ENCODE measurements at regions not wholly inside any gene's neighbourhood (a gene's known extent, or its start where the extent isn't known, plus 50 kb on each side); places are given as distances from the start of the nearest gene placed in this dataset.
"Not testable (repeated sequence)": the region's sequence is repeated elsewhere in the genome, so short reads cannot be mapped to it uniquely, and the experiment has no call there.

DNA sequence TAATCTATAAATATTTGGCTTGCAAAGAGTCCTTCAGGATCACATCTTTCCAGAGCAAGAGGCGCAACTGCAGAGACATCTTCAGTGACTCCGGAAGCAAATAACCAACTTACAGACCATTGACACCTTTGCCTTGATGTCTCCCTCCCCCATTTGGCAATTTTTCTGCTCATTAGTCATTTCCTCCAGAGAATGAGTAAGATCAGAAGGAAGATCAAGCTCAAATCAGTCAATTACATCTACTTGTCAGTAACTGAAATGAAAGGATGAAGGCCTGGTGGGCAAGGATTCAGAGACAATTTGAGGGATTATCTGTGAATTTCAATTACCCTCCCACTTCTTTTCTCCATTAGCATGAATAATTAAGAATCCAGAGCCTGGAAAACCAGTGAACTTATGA lies 665.6 kb upstream of the CPEB2 start:
- DNase-seq: no peak

DNA sequence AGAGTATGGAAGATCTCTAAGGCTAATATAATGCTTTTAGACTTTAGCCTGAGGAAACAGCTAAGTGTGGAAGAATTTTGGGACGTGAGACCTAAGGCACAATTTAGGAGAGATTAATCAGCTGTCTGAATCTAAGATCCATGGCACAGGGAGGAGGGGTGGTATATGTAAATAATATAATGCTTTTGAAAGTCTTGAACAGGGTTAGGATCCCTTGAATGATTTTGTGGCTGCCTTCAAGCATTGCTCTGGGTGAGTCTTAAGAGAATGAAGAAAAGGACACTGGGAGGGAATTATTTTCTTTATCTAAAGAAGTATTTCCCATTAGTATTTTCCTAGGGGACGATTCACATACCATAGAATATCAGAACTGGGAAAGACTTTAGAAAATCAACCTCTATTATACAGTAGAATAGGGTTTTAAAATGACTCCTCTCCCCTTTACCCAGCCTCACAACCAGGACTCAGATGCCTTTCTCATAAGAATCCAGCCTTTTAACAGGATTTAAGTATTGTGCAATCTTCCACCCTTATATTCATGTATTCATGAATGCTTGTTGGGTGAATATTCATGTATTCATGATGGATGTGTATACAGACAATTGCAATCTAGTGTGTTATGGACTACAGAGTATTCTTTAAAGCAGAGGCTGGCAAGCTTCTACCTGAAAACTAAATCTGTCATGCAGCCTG lies 664.2 kb upstream of the CPEB2 start:
- DNase-seq: no peak

DNA sequence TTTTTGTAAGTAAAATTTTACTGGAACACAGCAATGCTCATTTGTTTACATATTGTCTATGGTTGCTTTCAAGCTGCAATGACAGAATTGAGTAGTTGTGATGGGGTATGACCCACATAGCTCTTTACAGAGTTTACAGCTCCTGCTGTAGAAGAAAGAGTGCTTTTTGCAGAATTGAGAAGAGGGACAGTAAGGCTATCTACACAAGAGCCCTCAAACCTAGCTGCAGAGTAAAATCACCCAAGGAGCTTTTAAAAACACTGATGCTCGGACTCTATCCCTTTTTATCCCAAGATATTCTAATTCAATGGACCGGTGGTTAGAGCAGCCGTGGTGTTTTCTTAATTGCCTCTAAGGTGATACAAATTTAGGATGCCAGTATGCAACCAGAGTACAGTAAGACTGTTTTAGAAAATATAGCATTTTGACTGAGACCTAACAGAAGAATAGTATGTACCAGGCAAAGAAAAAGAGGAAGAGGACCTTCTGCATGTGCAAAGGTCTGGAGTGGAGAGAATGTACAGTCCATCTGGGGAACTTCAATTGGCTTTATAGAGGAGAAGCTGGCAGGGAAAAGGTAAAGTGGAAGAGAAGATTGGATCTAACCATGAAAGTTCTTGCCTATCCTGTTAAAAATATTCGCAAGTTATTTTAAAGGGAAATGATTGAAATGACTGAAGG lies 663.6 kb upstream of the CPEB2 start:
- DNase-seq: no peak

- DNase-seq: no peak
These were observed 662.6 kb upstream of the CPEB2 start for GRCh38 chr4:14339715-14340114.

- no peak for DNase-seq
These were observed 662.0 kb upstream of the CPEB2 start for GRCh38 chr4:14340321-14340720.

GRCh38 chr4:14343961-14344360 lies 658.3 kb upstream of the CPEB2 start:
- DNase-seq: no peak

DNA sequence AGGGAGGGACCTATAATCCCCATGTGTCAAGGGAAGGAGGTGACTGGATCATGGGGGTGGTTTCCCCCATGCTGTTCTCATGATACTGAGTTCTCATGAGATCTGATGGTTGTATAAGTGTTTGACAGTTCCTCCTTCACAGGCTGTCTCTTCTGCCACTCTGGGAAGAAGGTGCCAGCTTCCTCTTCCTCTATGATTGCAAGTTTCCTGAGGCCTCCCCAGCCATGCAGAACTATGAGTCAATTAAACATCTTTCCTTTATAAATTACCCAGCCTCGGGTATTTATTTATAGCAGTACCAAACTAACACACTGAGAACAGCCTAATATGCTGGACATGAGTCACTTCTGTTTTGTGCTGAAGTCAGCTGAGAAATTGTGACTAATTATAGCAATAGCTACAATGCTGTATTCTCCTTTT lies 656.9 kb upstream of the CPEB2 start:
- DNase-seq: no peak

DNA sequence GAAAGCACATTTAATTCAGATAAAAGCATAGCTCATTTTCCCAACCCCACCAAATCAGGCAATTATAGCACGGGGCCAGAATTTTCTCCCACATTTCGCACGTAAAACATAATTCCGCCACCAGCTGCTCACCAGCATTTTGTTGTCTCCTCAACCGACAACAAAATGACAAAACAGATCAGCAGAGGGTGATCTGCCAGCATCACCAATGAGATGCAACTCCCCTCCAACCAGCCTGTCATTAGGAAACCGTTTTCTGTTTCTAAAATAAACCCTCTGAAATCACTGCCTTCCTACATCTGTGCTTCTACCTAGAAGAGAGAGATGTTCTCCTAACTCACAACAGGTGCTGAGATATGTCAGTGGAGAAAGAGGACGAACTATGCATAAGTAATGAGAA lies 654.8 kb upstream of the CPEB2 start:
- DNase-seq: no peak

GRCh38 chr4:14348506-14348905 lies 653.8 kb upstream of the CPEB2 start:
- no peak for DNase-seq

DNA sequence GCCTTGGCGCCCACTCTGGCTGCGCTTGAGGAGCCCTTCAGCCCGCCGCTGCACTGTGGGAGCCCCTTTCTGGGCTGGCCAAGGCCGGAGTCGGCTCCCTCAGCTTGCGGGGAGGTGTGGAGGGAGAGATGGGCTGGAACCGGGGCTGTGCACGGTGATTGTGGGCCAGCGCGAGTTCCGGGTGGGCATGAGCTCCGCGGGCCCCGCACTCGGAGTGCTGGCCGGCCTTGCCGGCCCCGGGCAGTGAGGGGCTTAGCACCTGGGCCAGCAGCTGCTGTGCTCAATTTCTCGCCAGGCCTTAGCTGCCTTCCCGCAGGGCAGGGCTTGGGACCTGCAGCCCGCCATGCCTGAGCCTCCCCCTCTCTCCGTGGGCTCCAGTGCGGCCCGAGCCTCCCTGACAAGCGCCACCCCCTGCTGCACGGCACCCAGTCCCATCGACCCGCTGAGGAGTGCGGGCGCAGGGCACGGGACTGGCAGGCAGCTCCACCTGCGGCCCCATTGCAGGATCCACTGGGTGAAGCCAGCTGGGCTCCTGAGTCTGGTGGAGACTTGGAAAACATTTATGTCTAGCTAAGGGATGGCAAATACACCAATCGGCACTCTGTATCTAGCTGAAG lies 643.6 kb upstream of the CPEB2 start:
- DNase-seq: not testable (repeated sequence)

DNA sequence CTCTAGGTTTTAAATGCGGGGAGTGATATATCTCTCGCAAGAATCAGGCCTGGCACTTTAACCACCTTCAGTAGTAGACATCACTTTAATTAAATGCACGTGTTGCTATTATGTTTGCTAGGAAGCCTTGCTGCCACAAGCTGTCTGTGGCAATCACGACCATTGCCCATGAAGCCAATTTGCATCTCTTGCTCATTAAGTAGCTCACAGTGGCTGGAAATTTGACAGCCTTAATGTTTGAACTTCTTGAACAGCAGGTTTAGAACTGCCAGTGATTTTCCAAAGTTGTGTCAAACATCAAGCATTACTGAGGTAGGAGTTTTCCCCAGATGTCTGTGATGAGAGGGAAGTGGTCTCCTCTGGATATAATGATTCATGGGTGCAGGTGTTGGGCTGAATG lies 642.3 kb upstream of the CPEB2 start:
- no peak for DNase-seq

DNA sequence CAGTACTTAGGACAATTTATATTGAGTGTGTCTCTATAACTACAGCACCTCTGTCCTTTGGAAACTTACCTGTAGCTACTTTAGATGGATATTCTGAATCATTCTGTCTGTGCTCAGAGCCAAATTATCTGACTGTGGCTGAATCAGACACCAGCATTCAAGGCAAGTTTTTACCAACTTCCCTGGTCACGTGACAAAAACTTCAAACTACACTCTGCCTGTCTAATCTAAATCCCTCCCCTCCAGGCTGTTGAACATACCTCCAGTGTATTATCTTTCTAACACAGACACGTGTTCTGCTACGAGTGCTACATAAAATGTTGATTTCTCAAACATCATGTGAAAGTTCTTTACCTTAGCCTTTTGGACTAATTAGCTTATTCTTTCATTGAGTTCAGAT lies 641.2 kb upstream of the CPEB2 start:
- no peak for DNase-seq

DNA sequence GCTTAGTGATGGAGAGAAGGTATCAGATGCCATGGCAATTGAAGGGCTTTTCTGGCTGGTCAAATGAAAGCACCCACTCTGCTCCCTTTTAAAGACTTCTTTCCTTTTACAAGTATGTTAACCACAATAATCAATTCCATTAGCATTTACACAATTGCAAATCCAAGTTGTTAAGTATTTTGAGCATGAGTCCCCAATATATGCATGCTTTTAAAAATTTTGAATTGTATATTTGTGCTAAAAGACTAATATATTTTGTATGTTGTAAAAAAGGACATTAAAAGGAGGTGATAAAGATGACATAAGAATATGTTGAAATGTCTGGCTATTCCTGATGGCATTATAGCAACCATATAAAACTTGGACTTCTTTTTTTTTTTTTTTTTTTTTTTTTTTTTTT lies 639.9 kb upstream of the CPEB2 start:
- no peak for DNase-seq

DNA sequence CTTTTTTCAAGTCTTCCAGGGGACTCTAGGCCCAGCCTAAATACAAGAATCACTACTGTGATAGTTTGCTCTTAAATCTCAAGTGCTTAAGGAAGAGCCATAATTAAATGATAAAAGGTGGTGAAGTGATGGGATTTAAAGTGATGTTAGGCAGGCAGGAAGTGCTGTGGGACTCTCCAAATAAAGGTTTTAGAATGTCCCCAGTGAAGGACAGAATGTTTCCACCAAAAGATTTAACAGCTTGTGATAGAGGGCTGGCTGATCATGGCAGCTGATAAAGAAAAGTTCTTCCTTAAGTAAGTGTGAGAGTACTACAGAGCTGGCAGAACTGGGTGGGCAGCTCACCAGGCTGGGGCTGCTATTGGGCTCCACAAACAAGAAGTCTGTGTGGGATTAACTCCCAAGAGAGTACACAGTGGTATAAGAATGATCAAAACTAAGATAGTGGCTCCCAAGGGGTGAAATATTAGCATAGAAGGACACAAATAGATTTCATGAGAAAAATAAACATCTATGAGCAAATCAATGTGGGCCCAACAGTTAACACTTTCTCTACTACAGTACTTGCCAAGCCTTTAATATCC lies 637.2 kb upstream of the CPEB2 start:
- no peak for DNase-seq

DNA sequence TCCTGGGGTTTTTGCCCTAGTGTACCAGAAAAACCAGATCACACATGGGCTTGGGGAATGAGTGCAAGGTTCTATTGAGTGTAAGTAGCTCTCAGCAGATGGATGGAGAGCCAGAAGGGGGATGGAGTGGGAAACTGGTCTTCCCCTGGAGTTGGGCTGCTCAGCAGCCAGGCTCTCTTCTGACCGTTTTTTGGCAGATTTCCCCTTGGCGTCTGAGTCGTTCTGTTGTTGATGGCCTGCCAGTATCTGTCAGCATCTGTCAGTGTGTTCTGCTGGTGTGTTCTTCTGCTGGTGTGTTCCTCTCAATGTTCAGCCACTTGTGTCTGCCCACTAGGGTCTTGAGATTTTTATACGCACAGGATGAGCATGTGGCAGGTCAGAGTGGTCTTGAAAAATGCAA lies 633.9 kb upstream of the CPEB2 start:
- DNase-seq: no peak

GRCh38 chr4:14371131-14371530 lies 631.1 kb upstream of the CPEB2 start:
- DNase-seq: no peak

GRCh38 chr4:14375816-14376215 lies 626.5 kb upstream of the CPEB2 start:
- no peak for DNase-seq

DNA sequence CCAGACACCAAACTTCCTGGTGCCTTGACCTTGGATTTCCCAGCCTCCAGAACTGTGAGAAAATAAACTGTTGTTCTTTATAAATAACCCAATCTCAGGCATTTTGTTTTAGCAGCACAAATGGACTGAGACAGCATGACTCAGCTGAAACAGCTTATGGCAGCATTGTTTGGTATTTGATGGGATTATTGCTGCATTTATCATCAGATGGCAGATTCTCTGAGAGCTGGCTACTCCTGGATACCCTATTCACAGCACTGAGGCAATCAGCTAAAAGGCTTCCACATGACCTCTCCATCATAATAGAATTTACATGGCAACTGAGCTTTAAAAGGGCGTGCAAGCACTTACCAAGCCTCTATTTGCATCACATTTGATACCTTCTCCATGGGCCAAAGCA lies 623.1 kb upstream of the CPEB2 start:
- DNase-seq: no peak

DNA sequence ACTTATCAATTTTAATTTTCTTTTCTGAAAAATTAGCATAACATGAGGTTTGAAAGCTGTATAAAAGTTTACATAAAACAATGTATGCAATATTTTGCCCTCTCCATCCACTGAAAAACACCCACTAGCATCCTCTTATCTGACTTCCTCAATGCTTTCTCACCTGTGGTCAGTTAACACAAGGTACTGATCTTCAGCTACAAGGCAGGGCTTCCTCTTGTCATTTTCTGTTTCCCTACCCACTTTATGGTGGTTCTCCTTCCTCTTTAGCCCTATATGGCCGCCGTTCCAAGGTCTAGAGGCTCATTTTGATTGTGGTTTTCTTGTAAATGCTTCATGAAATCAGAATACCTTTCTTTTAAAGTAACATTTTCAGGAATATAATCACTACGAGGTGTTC lies 618.6 kb upstream of the CPEB2 start:
- no peak for DNase-seq

DNA sequence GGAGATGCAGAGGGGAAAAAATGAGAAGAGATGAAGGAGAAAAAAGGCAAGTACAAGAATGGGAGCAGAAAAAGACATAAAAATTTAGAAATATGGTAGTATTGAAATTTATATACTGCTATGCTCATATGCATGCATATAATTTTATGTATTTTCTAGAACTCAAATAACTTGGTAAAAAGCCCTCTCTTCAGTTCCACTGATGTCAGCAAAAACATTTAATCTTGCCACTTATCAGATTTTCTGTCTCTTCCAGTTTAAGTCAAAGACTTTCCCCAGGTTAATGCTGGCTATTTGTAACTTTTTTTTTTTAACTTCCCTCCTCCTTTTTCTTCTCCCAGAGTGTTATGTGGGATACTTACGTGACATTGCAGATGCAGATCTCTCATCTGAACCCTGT lies 617.5 kb upstream of the CPEB2 start:
- no peak for DNase-seq

GRCh38 chr4:14386196-14386595 lies 616.1 kb upstream of the CPEB2 start:
- no peak for DNase-seq

- no peak for DNase-seq
These were observed 614.6 kb upstream of the CPEB2 start for GRCh38 chr4:14387647-14388046.

DNA sequence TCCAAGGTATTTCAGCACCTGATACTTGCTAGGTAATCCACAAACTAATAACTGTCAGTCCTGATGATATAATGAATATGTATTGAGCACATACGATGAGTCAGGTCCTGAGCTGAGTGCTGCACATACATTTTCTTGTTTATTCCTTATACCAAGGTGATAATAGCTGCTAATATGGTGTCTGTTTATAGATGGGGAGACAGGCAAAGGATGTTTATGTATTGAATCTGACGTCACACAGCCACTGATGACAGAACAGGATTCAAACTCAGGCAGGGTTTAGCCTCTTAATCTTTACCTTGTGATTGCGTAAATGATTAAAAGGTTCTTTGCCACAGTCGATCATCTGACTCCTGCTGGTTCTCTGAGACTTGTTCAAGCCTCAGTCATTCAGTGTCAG lies 609.9 kb upstream of the CPEB2 start:
- no peak for DNase-seq

DNA sequence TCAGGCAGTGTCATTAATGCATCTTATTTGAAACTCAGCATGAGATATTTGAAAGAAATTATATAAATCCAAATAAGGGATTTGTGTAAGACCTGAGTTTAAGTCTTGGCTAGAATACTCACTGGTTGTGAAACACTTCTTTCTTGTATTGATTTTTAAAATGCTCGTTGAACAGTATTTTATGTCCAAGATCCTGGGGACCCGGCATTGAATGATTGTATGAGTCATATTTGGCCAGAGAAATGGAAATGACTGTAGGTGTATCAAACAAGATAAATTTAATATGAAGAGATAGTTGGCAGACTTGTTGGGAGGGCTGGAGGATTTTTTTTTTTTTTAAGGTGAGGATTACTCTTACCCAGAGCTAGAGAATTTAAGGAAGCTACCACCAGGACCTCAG lies 606.1 kb upstream of the CPEB2 start:
- DNase-seq: no peak

Measured in GOT3 (cell line).